ENCODE measurements at regions not wholly inside any gene's neighbourhood (a gene's known extent, or its start where the extent isn't known, plus 50 kb on each side); places are given as distances from the start of the nearest gene placed in this dataset.

DNA sequence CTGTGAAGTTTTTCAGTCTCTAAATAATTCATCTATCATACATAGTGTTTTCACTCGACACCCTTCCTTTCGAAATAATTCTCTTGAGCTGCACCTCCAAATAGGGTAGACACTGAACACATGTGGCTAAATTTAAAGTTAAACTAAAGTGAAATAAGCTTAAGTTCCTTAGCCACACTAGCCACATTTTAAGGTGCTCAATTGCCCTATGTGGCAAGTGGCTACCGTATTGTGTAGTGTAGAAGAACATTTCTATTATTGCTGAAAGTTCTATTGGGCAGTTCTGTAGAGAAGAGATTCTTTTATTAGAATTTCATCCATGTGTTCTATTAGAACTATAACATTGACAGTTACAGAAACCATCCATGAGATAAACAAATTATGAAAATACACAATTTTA is 107.0 kb upstream of the CTSO start:
- no peak for DNase-seq
- no peaks in the 10 kb centered on the region for H3K9me3 ChIP-seq
- no peak for ATAC-seq

DNA sequence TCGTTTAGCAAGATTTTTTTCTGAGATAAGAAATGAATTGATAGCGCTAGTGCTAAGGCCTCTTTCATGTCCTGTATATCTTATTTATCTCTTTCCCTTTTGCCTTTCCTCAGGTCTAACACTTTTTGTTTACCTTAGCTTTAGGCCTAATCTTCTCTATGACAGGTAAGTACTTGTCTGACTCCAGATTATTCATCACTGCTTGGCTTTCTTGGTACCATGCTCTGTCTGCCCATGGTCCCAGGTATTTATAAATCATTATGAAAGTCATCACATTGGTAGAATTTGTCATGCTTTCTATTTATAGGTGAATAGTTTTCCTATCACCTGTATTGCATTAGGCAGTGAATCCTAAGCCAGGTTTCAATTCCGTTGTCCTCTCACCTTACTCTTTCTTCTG is 99.5 kb upstream of the CTSO start:
- no peaks in the 10 kb centered on the region for H3K27me3 ChIP-seq (ENCODE audit: low read depth)
- H3K36me3 ChIP-seq, result no peaks in the 10 kb centered on the region
- ATAC-seq (no peak), DNase-seq (no peak)
- no peaks in the 10 kb centered on the region for H3K4me1 ChIP-seq
- intact Hi-C loops (cut with DNase I), result no loop called here
- H3K27ac ChIP-seq, result no peak overlapping the region
- no peaks in the 10 kb centered on the region for H3K9me3 ChIP-seq
- TF ChIP-seq, protein P1, sequence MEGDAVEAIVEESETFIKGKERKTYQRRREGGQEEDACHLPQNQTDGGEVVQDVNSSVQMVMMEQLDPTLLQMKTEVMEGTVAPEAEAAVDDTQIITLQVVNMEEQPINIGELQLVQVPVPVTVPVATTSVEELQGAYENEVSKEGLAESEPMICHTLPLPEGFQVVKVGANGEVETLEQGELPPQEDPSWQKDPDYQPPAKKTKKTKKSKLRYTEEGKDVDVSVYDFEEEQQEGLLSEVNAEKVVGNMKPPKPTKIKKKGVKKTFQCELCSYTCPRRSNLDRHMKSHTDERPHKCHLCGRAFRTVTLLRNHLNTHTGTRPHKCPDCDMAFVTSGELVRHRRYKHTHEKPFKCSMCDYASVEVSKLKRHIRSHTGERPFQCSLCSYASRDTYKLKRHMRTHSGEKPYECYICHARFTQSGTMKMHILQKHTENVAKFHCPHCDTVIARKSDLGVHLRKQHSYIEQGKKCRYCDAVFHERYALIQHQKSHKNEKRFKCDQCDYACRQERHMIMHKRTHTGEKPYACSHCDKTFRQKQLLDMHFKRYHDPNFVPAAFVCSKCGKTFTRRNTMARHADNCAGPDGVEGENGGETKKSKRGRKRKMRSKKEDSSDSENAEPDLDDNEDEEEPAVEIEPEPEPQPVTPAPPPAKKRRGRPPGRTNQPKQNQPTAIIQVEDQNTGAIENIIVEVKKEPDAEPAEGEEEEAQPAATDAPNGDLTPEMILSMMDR (IDR thresholded peaks at IDR 0.05), result no peak
- H3K4me3 ChIP-seq, result no peak overlapping the region

More for the DNA sequence above, 107.0 kb upstream of the CTSO start:
- H3K4me1 ChIP-seq, result no peaks in the 10 kb centered on the region
- no peak overlapping the region for H3K27ac ChIP-seq
- H3K4me3 ChIP-seq, result no peak overlapping the region
- TF ChIP-seq, protein P1 (IDR thresholded peaks at IDR 0.05), result no peak
- H3K27me3 ChIP-seq (ENCODE audit: low read depth), result no peaks in the 10 kb centered on the region
- intact Hi-C loops (cut with DNase I), result no loop called here
- no peaks in the 10 kb centered on the region for H3K36me3 ChIP-seq

DNA sequence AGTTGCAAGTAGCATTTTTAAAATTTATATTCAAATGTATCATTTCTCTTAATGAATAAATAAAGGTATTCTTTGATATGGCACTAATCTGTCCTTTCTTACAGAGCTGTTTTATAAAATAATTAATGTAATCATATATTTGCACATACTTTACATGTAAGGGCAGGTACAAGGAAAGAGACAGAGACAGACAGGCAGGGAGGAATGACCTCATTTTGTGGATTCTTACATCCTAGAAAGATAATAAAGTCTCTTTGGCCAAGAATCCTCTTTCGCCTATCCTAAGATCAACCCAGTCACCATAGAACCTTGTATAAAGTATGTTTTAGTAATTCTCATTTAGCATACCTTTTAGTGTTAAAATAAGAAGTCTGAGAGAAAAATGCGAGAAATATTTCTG is 98.5 kb upstream of the CTSO start:
- Histone ChIP-seq H3K4me1 (no peaks in the 10 kb centered on the region), H3K27me3 (ENCODE audit: low read depth) (no peaks in the 10 kb centered on the region), H3K4me3 (no peak overlapping the region), H3K9me3 (no peaks in the 10 kb centered on the region), H3K36me3 (no peaks in the 10 kb centered on the region), H3K27ac (no peak overlapping the region)
- ATAC-seq, result no peak
- intact Hi-C loops (cut with DNase I), result no loop called here
- TF ChIP-seq, protein P1 (IDR thresholded peaks at IDR 0.05), result no peak
- no peak for DNase-seq

DNA sequence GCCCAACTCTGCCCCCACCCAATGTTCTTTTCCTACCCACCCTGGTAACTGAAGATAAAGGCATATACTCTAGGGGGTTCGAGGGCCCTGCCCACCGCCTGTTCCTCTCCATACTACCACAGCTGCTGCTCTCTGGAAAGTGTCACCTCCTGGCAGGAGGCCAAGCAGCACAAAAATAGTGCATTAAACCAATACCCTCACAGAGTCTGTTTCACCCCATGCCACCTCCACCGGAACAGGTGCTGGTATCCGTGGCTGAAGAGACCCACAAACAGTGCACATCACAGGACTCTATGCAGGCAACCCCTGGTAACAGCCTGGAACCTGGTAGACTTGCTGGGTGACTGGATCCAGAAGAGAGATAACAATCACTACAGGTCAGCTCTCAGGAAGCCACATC is 85.1 kb upstream of the CTSO start:
- Histone ChIP-seq H3K4me1 (no peaks in the 10 kb centered on the region), H3K27ac (no peak overlapping the region), H3K9me3 (no peaks in the 10 kb centered on the region), H3K36me3 (no peaks in the 10 kb centered on the region), H3K4me3 (no peak overlapping the region), H3K27me3 (ENCODE audit: low read depth) (no peaks in the 10 kb centered on the region)
- ATAC-seq (no peak), DNase-seq (no peak)
- intact Hi-C loops (cut with DNase I), result no loop called here
- TF ChIP-seq, protein P1 (IDR thresholded peaks at IDR 0.05), result no peak

DNA sequence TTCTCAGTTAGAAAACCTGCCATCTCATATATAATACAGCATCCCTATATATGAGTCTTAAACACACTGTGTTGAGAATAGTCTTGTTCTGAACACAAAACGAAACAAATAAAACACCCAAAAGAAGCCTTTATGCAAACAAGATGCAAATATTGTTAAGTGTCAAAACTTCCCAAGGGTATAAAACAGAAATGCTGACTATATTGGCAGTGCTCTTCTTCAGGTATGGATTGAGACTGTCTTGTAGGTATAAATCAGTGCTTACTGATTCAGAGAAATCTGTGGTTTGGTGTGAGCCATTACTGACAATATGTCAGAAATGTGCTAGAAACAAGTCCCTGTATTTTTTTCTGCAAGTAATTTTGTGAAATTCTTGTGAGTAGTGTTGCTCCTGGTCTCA is 82.8 kb upstream of the CTSO start:
- no peaks in the 10 kb centered on the region for H3K9me3 ChIP-seq
- H3K27me3 ChIP-seq (ENCODE audit: low read depth), result no peaks in the 10 kb centered on the region
- DNase-seq, result no peak
- no peak overlapping the region for H3K4me3 ChIP-seq
- no peak overlapping the region for H3K27ac ChIP-seq
- no peak for ATAC-seq
- intact Hi-C loops (cut with DNase I), result no loop called here
- H3K4me1 ChIP-seq, result no peaks in the 10 kb centered on the region
- H3K36me3 ChIP-seq, result no peaks in the 10 kb centered on the region
- TF ChIP-seq, protein P1 (IDR thresholded peaks at IDR 0.05), result no peak

DNA sequence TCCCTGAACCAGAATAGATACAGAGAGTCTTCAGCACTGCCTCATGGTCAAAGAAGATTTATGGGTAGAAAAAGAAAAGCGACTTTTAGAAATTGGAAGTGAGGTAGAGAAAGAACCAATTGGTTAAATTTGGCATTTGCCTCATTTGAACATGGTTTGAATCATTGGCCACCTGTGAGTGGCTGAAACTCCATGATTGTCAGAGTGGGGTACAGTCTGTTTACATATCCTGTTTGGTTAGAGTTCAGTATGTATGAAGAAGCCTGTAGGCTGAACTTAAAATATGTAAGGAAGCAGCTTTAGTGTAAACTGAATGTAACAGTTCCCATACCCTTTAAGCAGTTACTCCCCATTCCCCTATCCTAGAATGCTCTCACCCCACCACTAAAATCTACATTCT is 76.0 kb upstream of the CTSO start:
- intact Hi-C loops (cut with DNase I), result no loop called here
- ATAC-seq, result no peak
- Histone ChIP-seq H3K36me3 (no peaks in the 10 kb centered on the region), H3K27me3 (ENCODE audit: low read depth) (no peaks in the 10 kb centered on the region), H3K4me3 (no peak overlapping the region), H3K4me1 (no peaks in the 10 kb centered on the region), H3K9me3 (no peaks in the 10 kb centered on the region), H3K27ac (no peak overlapping the region)
- no peak for DNase-seq
- TF ChIP-seq, protein P1 (IDR thresholded peaks at IDR 0.05), result no peak
